ENCODE measurements at regions not wholly inside any gene's neighbourhood (a gene's known extent, or its start where the extent isn't known, plus 50 kb on each side); places are given as distances from the start of the nearest gene placed in this dataset.

- dilution Hi-C loops (cut with HindIII; ENCODE audit: low sequenced_read_pairs, unreplicated experiment) = no loop called here
- no peaks in the 10 kb centered on the region for H3K27me3 ChIP-seq (ENCODE audit: control insufficient read depth, insufficient read depth, low read length)
- POLR2A ChIA-PET (ENCODE audit: unreplicated experiment) = no interaction called here
- no peaks in the 10 kb centered on the region for H4K20me1 ChIP-seq (ENCODE audit: insufficient read depth, low read length)
- ATAC-seq (ENCODE audit: low read depth) (no peak), DNase-seq (no peak)
- H3K4ac ChIP-seq (ENCODE audit: low read depth, low read length) = no peak overlapping the region
- no peak overlapping the region for H3K4me3 ChIP-seq (ENCODE audit: insufficient read depth, low read depth, low read length)
- no peak overlapping the region for H3K4me2 ChIP-seq (ENCODE audit: low read depth, low read length)
- no peak overlapping the region for H3K9ac ChIP-seq (ENCODE audit: low read depth, low read length)
- H3K9me3 ChIP-seq (ENCODE audit: control insufficient read depth, insufficient read depth, low read length) = peaks cover 2% of the 10 kb centered on the region; the same call in 1 of the 2 replicates
- no peak overlapping the region for H3K56ac ChIP-seq (ENCODE audit: extremely low read depth, insufficient read depth, low read length)
- CTCF ChIA-PET = no interaction called here
- WGBS, 2 experiments (ENCODE audit: extremely low coverage in 2 of 2, insufficient read length in 1 of 2) = 69% methylated on average over 8 of the region's 9 CpGs; no CpG with 5 or more reads in 1 of the 2 experiments
- no peak overlapping the region for H2BK15ac ChIP-seq (ENCODE audit: low read depth, low read length)
- intact Hi-C loops (cut with micrococcal nuclease) = loop anchor here (10.0 kb wide), 1 partner anchor 55 kb away; no protein-coding TSS in a partner anchor
- no peak overlapping the region for H2AFZ ChIP-seq (replicated peaks; ENCODE audit: low read length, poor library complexity)
- no peak overlapping the region for H2BK120ac ChIP-seq (ENCODE audit: low read depth, low read length)
- H4K5ac ChIP-seq (ENCODE audit: low read depth, low read length) = no peak overlapping the region
- H3K23ac ChIP-seq (ENCODE audit: low read depth, low read length) = no peak overlapping the region
- no peaks in the 10 kb centered on the region for H3K4me1 ChIP-seq (ENCODE audit: control insufficient read depth, insufficient read depth, low read length)
- no peak overlapping the region for H3K18ac ChIP-seq (ENCODE audit: low read depth, low read length)
- H2AK5ac ChIP-seq (ENCODE audit: low read depth, low read length) = no peak overlapping the region
- H2AK9ac ChIP-seq (replicated peaks; ENCODE audit: low read depth, low read length, poor library complexity) = no peak overlapping the region
- no peak overlapping the region for H3K27ac ChIP-seq (ENCODE audit: insufficient read depth, low read length)
- TF ChIP-seq, protein P1, sequence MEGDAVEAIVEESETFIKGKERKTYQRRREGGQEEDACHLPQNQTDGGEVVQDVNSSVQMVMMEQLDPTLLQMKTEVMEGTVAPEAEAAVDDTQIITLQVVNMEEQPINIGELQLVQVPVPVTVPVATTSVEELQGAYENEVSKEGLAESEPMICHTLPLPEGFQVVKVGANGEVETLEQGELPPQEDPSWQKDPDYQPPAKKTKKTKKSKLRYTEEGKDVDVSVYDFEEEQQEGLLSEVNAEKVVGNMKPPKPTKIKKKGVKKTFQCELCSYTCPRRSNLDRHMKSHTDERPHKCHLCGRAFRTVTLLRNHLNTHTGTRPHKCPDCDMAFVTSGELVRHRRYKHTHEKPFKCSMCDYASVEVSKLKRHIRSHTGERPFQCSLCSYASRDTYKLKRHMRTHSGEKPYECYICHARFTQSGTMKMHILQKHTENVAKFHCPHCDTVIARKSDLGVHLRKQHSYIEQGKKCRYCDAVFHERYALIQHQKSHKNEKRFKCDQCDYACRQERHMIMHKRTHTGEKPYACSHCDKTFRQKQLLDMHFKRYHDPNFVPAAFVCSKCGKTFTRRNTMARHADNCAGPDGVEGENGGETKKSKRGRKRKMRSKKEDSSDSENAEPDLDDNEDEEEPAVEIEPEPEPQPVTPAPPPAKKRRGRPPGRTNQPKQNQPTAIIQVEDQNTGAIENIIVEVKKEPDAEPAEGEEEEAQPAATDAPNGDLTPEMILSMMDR (conservative IDR thresholded peaks at IDR 0.05; ENCODE audit: low read depth, low read length) = no peak
- TF ChIP-seq MAZ (IDR thresholded peaks at IDR 0.05; ENCODE audit: borderline replicate concordance, low read depth, low read length) (no peak), RFX5 (IDR thresholded peaks at IDR 0.05; ENCODE audit: low read depth, low read length) (no peak), USF2 (IDR thresholded peaks at IDR 0.05; ENCODE audit: low read depth, low read length) (no peak), MAFK (IDR thresholded peaks at IDR 0.05; ENCODE audit: low read depth, low read length) (no peak), MXI1 (IDR thresholded peaks at IDR 0.05; ENCODE audit: borderline replicate concordance, low read depth, low read length) (no peak)
- H3K14ac ChIP-seq (replicated peaks; ENCODE audit: low read depth, low read length) = no peak overlapping the region
- H2BK20ac ChIP-seq (ENCODE audit: low read depth, low read length) = no peak overlapping the region
- no peaks in the 10 kb centered on the region for H3K9me1 ChIP-seq (ENCODE audit: insufficient read depth, low read length)
- no peaks in the 10 kb centered on the region for H3K79me1 ChIP-seq (ENCODE audit: low read depth in 1 of 2, low read length in 2 of 2)
- H4K91ac ChIP-seq (ENCODE audit: insufficient read depth, low read depth, low read length) = no peak overlapping the region
- no peak overlapping the region for H2BK5ac ChIP-seq (ENCODE audit: low read depth, low read length, poor library complexity, severe bottlenecking)
- no TSS peak for BruUV-seq (replicated peaks)
- no peak overlapping the region for H4K8ac ChIP-seq (ENCODE audit: low read depth in 2 of 2, low read length in 2 of 2)
- H3K36me3 ChIP-seq (ENCODE audit: control insufficient read depth, insufficient read depth, low read length) = no peaks in the 10 kb centered on the region
- in situ Hi-C loops (cut with MboI; ENCODE audit: low sequenced_read_pairs) = no loop called here
These were observed 80.5 kb upstream of the RNF32 start for GRCh38 chr7:156560075-156560474.
